GM12874 (cell line): ENCODE measurements at regions not wholly inside any gene's neighbourhood (a gene's known extent, or its start where the extent isn't known, plus 50 kb on each side); places are given as distances from the start of the nearest gene placed in this dataset.

Source experiments
- TF ChIP-seq, protein P1 (sequence below): IDR thresholded peaks from 2 replicates; pipeline ENCODE4 v1.5.1; 2011; ENCODE audit warnings: low read depth, mild to moderate bottlenecking, control low read depth, low read length, moderate library complexity; ENCODE audit not compliant: insufficient read depth

DNA sequence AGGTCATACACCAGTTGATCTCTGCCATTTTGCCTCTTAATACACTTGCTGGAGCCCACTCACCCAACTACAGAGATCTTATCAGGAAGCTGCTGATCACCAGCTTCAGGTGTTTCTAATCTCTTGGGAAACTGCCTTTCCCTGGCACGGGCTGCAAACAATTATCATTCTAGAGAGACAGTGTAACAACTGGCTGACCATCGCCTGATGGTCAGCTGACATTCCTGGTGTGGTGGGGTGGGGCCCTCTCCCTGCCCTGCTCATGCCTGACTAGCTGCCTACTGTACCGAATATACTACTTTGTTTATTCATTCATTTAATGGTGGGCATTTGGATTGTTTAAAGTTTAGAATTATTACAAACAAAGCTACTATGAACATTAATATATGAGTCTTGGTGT, 311.5 kb downstream of the CBLN2 start:
- TF ChIP-seq, protein P1, sequence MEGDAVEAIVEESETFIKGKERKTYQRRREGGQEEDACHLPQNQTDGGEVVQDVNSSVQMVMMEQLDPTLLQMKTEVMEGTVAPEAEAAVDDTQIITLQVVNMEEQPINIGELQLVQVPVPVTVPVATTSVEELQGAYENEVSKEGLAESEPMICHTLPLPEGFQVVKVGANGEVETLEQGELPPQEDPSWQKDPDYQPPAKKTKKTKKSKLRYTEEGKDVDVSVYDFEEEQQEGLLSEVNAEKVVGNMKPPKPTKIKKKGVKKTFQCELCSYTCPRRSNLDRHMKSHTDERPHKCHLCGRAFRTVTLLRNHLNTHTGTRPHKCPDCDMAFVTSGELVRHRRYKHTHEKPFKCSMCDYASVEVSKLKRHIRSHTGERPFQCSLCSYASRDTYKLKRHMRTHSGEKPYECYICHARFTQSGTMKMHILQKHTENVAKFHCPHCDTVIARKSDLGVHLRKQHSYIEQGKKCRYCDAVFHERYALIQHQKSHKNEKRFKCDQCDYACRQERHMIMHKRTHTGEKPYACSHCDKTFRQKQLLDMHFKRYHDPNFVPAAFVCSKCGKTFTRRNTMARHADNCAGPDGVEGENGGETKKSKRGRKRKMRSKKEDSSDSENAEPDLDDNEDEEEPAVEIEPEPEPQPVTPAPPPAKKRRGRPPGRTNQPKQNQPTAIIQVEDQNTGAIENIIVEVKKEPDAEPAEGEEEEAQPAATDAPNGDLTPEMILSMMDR, result no peak

DNA sequence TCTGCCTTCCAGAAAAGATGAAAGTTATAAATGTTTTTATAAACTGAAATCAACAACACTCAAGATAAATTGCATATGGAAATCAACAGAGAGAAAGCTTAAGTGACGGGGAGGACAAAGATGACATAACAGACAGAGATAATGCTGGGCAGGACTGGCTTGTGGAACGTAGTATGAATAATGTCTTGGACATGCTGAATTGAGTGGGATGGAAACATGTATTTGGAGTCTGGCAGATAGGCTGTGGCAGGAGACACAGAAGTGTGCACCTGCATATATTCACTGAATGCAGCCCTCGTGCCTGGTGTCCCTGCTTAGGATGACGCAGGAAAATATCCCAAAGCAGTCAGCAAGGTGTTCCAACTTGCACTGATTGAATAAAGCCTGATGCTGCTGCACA, 318.2 kb downstream of the CBLN2 start:
- TF ChIP-seq, protein P1, result no peak

DNA sequence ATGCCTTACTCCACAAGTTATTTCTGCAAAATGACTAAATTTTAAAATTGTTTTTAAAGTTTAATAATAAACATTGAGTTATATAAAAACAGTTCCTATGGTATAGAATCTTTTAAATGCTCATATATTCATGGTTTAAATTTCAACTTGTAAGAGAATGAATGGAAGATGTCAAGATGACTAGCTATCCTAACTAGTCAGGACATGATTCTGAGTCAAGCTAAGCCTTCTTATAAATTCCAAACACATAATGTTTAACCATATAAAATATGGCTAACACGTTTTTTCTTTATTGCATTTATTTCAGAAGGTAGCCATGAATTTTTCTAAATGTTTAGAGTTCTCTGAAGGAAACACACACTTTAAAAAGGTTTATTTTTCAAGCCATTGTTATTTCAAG, 320.4 kb downstream of the CBLN2 start:
- TF ChIP-seq, protein P1, result no peak

DNA sequence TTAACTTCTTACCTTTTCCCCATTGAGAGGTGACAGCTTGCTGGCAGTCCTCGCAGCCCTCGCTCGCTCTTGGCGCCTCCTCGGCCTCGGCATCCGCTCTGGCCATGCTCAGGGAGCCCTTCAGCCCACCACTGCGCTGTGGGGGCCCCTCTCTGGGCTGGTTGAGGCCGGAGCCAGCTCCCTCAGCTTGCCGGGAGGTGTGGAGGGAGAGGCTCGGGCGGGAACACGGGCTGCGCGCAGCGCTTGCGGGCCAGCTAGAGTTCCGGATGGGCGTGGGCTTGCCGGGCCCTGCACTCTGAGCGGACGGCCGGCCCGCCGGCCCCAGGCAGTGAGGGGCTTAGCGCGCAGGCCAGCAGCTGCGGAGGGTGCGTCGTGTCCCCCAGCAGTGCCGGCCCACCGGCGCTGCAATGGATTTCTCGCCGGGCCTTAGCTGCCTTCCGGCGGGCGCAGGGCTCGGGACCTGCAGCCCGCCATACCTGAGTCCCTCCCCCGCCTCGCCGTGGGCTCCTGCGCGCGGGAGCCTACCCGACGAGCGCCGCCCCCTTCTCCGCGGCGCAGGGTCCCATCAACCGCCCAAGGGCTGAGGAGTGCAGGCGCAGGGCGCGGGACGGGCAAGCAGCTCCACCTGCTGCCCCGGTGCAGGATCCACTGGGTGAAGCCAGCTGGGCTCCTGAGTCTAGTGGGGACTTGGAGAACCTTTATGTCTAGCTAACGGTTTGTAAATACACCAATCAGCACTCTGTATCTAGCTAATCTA, 335.0 kb downstream of the CBLN2 start:
- TF ChIP-seq, protein P1, result no peak

DNA sequence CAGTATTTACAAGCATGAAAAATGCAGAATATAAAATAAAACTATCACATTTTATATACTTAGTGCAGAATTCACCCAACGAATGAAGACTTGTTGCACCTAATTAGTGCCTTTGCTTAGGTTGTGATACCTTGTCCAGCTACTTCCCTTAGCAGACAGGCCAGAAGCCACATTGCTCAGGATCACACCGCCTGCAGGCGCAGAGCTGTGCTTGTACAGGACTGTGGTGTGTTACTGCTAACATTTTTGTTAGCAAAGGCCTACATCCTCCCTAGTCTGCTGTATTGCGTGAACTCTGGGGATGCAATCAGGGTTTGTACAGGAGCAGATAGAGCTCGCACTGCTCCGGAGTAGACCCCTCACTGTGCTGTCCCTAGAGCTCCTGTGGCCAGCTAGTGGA, 336.9 kb downstream of the CBLN2 start:
- TF ChIP-seq, protein P1, result no peak

DNA sequence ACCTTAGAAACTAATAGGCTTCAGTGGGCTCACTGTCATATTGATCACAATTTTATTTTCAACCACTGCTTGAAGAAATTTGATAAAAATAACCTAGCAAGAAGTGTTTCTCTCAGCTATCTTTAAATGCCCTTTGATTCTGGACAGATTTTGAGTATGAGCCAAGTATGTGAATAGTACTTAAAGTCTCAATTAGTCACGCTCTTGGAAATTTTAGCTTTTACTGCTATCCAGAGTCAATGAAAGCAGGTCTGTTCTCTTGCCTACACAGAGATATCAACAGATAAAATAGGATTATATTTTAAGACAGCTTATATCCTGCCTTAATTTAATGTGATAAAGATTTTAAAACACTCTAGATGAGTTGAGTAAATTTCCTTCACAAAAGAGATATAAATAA, 337.3 kb downstream of the CBLN2 start:
- TF ChIP-seq, protein P1, result no peak

DNA sequence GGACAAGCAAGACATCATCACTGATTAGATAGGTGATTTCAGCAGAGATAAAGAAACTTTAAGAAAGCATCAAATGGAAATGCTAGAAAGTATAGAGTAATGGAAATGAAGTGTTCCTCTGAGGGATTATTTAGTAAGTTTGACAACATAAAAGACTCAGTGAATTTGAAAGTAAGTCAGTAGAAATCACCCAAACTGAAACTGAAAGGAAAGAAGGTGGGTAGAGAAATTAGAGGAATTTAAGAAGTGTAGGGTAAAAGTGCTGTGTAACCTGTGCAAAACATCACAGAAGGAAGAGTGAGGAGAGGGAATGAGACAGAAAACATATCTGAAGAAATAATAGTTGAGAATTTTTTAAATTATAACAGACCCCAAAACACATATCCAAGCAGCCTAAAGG, 343.1 kb downstream of the CBLN2 start:
- TF ChIP-seq, protein P1, result no peak

DNA sequence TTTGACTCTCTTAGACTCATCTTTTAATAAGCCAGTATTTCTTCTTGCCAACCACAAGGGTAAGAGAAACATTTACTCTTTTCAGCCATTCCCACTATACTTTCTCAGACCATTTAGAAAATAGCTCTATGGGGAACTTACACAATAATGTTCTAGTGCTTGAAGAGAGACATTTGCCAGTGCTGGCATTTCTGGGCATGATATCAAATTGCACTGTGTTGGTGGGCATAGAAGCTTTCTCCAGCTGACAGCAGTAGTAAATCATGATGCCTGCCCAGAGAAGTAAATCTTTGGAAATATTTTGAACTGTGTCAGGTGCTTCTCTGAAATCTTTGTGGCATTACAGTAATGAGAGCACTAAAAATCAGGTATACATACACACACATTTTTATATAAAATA, 346.6 kb downstream of the CBLN2 start:
- TF ChIP-seq, protein P1, result no peak
